ENCODE measurements at regions not wholly inside any gene's neighbourhood (a gene's known extent, or its start where the extent isn't known, plus 50 kb on each side); places are given as distances from the start of the nearest gene placed in this dataset.

- no peak for DNase-seq
Measured at GRCh38 chr13:22703601-22704209, 477.1 kb upstream of the SGCG start.

DNA sequence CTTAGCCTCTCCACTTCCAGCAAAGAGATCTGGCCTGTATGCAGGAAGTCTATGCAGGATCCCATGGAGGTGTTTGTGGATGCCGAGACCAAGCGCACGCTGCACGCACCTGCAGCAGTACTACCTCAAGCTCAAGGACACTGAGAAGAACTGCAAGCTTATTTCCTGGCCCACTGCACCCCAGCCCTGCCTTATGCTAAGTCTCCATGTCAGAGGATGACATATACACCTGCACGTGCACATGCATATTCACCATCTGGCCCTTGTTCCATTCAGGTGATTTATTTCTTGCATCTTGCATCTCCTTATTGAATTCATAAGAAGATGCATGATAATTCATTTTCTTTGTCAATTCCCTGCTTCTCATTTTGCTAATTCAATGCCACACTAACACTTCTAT lies 472.8 kb upstream of the SGCG start:
- DNase-seq = no peak

- no peak for DNase-seq
Measured at GRCh38 chr13:22717036-22717435, 463.7 kb upstream of the SGCG start.

GRCh38 chr13:22726726-22727125 lies 454.1 kb upstream of the SGCG start:
- no peak for DNase-seq

DNA sequence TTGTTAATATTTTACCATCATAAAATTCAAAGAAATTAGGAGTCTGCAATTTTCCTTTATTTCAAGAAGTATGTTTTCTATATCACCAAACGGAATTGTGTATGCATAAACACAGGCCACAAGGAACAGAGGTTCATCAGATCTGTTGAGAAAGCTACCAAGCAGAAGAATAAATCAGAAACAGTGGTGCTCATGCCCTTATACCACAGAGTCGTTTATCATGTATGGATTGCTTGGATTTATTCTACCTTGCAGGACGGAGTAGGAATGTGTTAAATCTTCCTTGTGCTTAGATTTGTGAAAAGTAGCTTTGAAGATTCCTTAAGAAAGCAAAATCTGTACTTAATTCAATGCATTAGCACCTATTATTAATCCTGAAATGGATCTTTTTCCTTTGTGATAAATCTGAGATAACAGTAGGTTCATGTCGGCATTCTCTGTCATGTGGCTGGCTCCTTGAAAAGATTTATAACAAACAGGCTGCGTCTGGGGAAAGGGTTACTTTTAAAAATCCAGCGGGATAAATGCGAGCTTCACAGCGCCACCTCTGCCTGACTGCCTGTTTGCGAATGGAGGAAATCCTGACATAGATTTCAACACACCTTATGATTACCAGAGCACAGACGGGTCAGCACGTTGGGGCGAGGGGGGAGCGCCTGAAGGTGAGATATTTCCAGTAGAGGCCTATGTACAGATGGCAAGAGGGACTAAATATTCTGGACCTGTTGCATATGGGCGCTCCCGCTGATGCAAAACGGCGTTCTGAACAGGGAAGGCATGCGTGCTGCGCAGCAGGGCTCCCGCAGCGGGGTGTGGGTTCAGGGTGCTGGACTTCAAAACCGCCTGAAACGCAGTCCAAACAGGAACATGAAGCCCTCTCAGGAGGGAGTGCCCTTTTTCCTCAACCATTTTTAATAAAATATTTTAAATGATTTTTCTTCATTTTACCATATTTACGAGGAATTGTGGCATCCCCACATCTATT lies 445.5 kb upstream of the SGCG start:
- DNase-seq = no peak

DNA sequence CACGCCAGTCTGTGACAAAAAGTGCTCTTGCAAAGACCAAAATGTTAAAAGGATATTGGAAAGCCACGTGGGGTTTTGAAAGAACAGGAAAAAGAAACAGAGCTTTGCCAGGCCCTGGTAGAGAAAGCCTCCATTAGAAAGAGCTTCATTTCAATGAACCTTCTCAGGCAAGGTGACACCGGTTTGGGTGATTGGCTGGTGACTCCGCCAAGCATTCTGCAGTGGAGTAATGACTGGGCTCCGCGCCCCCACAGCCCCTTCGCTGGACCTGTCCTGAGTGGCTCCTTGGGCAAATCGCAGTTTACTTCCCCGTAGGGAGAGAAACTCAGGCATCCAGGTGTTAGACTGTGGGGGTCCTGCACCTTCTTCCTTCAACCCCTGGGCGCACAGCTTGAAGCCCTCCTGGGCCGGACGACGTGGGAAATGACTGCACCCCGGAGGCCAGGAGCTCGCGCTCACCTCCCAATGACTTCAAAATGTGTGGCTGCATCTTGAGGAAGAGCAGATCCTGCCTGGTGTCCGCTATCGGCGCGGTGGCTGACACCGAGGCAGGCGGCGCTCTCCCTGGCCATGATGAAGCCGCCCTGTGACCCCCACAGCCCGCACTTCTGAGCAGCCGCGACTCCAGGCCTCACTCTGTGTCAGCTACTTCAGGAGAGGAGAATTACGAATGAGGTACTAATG lies 444.6 kb upstream of the SGCG start:
- no peak for DNase-seq

- DNase-seq = no peak
Measured at GRCh38 chr13:22736768-22737092, 444.0 kb upstream of the SGCG start.

DNA sequence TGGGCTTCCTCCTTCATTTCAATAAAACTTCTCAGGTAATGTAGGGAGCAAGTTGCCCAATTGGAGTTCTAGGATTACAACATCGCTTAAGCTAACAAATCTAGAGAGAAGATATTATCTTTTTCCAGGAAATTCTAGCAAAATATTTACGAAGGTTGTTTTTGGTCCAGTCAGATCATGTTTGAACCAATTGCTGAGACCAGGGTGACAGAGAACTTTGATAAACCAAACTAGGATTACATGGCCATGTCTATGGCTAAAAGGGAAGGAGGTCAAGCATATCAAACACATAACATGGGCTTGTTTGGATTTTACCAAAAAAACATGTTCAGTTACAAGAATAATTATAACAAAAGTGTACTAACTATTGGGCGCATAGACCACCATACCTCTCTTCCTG lies 442.4 kb upstream of the SGCG start:
- no peak for DNase-seq

GRCh38 chr13:22740264-22740663 lies 440.5 kb upstream of the SGCG start:
- DNase-seq = no peak

- DNase-seq = no peak
Measured at GRCh38 chr13:22744688-22745452, 435.9 kb upstream of the SGCG start.

- no peak for DNase-seq
Measured at GRCh38 chr13:22748866-22749577, 431.8 kb upstream of the SGCG start.

GRCh38 chr13:22749626-22750025 lies 431.2 kb upstream of the SGCG start:
- no peak for DNase-seq

DNA sequence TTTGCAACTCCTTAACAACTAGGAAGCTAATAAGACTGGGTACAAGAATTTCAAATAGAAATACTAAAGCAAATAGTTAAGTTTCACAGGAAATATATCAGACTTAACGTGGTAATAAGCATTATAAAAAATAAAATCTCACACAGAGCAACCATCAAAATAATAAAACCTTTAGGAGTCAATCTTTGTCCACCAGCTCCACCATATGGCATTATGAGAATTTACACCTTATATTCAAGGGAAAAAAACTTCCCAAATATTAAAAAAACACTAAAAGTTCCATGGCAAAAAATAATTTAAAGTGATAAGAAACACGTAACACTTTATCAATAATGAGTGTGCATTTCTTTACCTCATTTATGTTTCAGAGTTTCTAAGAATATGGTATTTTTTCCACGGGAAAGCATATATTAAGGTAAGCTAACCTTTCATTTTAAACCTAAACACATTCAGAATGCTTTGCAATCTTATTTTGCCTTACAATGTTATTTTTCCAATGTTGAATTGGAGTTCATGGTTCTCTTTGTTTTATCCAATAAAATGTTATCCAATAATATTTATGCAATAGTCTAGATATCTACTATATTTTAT lies 423.2 kb upstream of the SGCG start:
- DNase-seq = no peak

DNA sequence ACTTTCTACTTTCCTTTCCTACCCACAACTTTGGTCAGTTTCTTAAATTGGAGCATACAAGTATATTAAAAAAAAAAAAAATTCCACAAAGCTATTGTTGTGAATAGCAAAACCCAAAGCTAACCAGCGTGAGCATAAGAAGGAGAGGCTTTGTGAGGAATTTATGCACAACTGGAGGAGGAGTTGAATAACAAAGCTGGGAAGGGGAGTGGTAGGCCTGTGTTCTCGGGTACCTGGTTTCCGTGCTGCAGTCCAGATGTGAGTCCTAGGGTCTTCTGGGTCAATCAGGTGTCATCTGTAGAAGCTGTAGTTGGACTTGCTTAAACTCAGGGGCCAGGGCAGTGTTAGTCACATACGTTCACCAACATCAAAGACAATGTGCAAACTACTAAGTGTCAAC lies 422.5 kb upstream of the SGCG start:
- no peak for DNase-seq

GRCh38 chr13:22761709-22762108 lies 419.1 kb upstream of the SGCG start:
- DNase-seq = no peak

DNA sequence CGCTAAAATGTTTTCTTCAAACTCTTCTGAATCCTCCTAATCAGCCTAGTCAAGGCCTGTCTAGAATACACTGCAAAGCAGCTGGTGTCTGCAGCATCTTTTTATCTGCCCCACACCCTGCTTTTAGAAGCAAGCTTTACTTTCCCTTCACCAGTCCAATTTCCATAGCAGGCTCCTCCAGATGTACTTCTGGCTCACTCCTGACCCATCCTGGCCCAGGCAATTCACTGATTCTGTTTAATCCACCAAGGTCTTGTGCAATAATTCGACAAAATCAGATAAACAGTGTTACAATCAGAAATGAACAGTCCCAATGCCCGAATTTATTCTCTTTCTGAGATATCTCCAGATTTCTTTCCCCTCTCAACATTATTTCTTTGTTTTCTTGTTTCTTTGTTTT lies 415.2 kb upstream of the SGCG start:
- no peak for DNase-seq

GRCh38 chr13:22770891-22771290 lies 409.9 kb upstream of the SGCG start:
- no peak for DNase-seq

DNA sequence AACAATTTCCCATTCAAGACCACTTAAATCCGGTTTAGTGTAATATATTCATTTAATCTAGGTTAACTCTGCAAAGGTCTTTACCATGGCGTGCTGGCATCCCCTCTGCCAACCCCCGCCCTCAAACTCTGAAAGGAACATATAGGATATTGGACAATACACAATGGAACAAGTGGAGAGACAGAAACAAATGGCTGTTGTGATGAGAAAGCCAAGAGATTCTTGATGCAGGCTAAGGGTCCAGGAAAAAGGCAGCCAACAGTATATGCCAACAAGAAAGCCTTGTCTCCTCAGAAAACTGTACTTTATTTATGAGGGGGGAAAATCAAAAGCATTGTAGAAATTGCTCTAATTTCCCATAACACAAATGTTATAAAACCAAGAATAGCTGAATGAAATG lies 407.3 kb upstream of the SGCG start:
- no peak for DNase-seq

DNA sequence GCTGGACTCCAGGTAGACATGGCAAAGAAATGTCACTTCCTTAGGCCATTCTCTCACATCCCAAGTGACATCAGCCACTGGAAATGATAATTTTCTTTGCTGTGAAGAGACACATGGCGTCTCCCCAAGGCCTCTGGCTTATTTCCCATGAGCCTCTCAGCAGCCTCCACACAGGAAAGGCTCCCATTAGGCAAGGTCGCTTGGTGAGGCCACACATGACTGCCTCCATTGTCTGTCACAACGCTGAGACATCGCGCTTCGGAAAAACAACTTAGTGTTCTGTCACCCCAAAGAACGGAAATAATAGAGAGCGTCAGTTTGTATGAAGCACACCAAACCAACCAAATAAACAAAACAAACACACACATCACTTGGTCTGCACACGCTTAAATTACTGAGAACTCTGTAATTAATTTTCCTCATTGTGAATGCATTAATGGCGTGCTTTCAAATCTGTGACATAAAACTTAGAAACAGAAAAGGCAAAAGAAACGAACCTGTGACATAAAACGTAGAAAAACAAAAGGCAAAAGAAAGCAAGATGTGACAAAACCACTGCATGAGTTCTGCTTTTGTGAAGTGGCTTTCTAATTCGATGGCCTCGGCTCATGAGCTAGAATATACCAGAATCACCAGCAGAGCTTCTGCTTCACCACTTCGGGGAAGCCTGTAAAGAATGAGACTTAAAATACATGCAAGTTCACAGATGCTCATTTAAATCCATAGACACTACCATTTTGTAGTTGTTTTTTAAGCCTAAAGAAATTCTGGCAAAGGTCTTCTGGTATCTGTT lies 404.2 kb upstream of the SGCG start:
- no peak for DNase-seq

DNA sequence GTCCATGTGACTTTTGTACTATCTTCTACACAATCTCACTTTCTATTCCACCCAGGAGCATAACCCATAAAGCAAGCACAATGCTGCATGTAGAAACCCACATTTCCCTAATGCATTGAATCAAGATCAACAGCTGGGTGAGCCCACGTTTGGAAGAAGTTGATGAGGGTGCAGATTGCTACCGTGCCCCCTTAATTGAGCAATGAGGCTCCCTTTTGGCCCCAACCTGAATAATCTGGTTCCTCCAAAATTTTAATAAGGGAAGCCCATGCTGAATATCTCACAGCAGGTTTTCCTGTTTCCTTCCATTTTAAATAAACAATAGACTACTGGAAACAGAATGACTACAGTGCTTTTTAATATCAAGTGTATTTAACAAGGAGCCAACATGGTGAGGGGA lies 403.6 kb upstream of the SGCG start:
- DNase-seq = no peak

DNA sequence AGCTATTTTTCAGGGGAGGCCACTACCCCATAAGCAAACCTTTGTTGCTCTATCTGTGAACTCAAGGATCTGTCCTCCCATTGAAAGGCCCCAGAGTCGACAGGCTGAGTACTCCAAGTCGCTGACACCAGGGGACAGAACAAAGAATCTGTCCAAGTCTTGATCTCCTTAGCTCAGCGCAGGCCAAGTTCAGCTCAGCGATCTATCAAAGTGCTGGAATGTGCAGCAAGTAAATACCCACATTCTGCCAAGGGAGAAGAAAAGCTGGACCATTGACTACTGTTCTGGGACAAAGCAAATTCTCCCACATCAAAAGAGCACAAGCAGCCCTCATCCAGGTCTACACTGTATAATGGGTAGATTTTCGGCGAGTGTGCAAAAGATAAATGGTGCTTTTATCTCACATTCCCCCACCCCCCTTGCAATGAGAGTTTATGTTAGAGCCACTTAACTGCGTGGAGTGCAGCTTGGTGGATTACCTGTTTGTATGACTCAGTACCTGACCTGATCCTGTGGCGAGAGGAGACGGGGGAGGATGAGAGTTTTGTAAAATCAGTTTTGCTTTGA lies 391.7 kb upstream of the SGCG start:
- no peak for DNase-seq
